Effector CD8-positive, alpha-beta T cell (primary cell): ENCODE measurements at regions not wholly inside any gene's neighbourhood (a gene's known extent, or its start where the extent isn't known, plus 50 kb on each side); places are given as distances from the start of the nearest gene placed in this dataset.

ENCODE experiments used
- DNase-seq: peaks from one replicate; lab custom pipeline; 2025; lab: John Stamatoyannopoulos, UW

GRCh38 chr17:77321649-77322513 is 181.1 kb downstream of the SEC14L1 start:
- DNase-seq: no peak

DNA sequence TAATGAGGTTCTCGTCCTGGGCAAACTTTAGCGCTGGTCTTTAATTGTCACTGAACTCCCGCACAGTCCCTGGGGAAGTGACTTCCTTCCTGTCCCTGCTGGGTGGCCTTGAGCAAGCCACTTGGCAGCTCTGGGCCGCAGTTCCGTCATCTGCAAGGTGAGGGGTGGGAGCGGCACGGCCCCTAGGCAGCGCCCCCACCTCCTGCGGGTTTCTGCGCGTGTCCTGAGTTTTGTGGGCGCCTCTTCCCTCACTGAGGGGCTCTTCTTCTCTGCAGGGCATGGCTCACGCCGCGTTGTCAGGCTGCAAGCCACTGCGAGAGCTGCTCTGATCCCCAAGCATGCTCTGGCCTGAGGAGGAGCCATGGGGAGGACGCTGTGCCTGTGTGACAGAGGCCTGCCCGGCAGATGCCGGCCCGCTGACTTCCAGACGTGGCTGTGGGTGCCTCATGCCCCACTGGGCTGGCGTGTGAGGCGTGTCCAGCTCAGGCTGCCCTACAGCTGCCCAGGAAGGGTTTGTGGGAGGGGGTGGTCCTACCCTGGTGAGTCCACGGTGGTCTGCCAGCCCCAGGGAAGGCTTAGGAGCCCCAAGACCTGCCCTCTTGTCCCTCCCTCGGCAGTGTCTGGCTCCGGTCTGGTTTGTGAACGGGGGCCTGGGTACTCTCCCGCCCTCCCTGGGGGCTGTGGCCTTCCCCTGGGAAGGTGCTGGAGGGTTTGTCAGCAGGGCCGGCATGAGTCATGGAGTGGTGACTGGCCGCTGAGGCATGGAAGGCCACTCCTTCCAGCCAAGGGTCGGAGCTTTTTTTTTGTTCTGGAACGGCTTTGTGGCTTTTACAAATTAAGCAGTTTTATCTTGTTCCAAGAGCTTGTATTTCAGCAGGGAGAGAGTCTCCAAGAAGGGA is 182.0 kb downstream of the SEC14L1 start:
- DNase-seq: no peak

DNA sequence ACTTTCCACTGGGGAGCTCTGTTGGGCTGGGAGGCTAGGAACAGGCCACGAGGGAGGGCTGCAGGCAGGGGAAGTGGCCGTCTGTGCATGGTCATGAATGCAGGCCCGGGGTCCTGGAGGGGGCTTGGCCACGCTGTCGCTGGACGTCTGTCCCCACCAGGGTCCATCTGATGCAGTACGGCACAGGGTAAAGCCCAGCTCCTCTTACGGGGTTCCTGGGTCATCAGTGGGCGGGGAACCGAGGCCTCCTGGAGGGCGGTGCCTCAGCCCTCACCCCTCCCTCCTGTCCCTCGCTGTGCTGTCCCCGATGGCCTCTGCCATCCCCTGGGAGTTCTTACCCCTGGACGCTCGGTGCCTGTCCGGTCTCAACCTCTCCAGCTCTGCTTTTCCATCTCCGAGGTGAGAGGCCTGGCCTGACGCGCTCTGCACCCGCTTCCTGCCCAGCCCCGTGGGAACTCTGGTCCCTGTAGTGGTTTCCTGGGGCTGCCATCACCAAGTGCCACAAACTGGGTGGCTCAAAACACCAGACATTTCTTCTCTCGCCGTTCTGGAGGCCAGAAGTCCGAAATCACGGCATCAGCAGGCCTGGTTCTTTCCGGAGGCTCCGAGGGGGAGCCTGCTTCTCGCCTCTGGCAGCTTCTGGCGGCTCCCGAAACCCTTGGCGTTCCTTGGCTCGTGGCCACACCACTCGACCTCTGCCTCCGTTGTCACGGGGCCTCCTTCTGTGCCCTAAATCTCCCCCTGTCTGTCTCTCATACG is 182.8 kb downstream of the SEC14L1 start:
- DNase-seq: no peak

DNA sequence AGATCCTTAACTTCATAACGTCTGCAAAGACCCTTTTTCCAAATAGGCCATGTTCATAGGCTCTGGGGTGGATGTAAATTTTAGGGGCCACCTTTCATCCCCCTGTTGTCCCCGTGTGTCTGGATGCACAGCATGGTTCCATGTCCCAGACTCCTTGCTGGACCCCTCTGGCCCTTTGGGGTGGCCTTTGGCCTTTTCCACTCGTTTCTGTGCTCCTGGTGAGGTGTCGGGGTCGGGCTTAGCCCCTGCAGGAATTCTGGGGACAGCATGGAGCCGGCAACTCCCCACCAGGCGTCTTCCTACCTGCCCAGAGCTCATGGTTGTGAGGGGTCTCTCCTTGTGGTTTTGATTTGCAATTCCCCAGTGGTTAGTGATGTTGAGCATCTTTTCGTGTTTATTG is 183.5 kb downstream of the SEC14L1 start:
- DNase-seq: no peak

DNA sequence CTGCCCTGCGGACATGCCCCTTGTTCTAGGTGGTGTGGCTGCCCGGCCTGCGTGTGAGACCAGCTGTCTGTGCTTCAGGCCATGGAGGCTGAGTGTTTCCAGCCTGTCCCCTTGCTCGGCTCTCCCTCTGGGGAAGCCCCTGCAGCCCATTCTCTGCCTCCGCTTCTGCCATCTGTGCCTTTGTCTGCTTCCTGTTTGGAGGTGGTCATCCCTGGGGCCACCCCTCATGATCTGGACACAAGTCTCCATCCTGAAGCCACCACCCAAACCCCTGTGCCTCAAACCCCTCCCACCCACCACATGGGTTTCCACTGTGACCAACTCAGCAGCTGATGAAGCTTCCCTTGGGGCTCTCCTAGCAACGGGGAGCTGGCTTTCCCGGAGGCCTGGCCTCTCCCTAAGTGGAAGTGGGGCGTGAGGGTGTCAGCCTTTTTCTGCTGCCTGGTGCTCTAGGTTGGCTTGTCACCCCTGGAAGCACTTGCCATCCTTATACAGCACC is 184.9 kb downstream of the SEC14L1 start:
- DNase-seq: no peak

DNA sequence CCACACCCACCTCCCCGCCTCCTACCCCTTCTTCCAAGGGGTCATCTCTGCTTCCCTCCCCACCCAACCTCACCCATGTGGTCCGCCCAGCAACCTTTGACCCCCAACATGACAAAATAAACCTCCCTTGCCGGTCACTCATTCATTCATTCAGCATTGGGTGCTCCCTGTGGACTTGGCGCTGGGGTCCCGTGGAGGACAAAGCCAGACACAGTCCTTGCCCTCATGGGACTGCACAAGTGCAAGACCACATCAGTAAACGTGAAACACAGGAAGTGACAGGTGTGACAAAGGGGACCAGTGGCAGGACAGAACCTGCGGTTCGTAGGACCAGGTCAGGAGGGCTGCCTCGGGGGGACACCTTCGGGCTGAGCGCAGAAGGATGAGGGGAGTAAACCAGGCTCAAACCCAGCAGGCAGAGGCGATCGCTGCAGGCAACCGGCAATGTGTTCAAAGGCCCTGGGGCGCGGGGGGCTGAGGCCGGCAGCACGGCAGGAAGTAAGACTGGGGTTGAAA is 185.4 kb downstream of the SEC14L1 start:
- DNase-seq: no peak

DNA sequence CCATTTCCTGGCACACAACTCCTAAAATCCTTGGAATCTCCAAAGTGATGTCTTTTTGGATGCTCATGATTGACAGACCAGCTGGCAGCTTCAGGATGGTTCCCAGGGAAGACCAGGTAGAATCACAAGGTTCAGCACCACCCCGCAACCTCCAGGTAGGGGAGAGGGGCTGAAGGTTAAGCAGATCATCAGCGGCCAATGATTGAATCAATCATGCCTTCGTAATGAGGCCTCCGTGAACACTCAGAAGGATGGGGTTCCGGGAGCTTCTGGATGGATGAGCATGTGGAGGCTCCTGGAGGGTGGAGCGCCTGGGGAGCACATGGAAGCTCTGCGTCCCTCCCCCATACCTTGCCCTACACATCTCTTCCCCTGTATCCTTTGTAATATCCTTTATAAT is 185.9 kb downstream of the SEC14L1 start:
- no peak for DNase-seq

GRCh38 chr17:77327181-77327565 is 186.4 kb downstream of the SEC14L1 start:
- DNase-seq: no peak

DNA sequence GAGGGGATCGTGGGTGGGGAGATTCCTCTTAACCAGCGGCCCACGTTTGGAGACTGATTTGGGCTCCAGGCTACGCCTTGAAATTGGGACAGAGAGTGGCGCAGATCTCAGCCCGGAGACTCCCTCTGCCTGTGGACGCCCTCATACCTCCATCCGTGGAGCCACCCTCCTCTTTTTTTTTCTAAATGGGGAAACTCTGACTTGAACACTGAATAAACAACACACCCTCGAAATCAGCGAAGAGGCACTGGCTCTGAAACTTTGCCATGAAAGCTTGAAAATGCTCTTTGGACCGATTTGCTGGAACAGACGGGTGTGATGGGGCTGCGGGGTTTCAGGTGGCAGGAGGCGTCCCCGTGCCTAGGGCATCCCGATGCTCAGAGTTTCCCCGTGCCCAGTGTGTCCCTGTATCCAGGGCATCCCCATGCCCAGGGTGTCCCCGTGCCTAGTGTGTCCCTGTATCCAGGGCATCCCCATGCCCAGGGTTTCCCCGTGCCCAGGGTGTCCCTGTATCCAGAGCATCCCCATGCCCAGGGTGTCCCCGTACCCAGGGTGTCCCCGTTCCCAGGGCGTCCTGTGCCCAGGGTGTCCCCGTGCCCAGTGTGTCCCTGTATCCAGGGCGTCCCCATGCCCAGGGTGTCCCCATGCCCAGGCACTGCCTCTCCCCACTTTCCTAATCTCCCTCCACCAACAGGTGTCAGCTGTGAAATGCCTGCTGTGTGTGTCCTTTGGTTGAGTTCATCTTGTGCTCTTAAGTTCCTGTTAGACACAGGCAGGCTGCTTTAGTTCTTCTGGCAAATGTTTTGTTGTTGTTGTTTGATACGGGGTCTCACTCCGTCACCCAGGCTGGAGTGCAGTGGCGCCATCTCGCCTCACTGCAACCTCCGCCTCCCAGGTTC is 187.0 kb downstream of the SEC14L1 start:
- no peak for DNase-seq

DNA sequence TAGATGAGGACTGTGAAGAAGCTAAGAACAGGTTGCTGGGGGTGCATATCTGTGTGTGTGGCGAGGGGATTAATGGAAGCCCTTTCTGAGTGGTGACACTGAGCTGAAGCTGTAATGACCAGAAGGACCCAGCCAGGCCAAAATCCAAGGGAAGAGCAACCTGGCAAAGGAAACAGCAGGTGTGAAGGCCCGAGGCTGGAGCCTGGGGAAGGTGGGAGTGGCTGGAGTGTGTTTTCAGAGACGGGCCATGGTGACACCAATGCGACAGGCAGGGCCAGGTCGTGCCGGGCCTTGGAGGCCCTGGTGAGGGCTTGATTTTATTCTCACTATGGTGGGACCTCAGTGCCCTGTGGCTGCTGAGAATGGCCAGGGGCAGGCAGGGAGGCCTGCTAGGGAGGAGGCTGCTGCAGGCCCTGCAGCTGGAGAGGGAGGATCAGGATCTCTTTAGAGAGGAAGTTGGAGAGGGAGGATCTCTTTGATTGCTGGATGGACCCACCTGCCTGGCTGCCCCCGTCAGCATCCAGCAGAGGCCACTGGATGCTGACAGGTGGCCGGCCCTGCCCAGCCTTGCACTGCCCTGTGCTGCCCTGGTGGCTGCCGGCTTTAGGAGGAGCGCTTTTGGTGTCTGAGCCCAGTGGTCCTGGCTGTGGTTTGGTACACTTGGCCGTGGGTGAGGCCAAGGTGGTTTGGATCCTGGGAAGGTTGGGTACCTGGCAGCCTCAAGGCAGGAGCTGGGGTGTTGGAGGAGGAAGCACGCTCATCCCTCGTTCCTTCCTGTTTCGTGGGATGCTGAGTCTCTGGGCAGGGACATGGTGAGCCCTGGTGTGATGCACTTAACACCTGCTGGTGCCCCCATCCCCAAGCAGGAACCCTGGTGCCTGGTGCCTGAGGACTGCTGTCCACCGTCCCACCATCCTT is 188.3 kb downstream of the SEC14L1 start:
- DNase-seq: no peak

DNA sequence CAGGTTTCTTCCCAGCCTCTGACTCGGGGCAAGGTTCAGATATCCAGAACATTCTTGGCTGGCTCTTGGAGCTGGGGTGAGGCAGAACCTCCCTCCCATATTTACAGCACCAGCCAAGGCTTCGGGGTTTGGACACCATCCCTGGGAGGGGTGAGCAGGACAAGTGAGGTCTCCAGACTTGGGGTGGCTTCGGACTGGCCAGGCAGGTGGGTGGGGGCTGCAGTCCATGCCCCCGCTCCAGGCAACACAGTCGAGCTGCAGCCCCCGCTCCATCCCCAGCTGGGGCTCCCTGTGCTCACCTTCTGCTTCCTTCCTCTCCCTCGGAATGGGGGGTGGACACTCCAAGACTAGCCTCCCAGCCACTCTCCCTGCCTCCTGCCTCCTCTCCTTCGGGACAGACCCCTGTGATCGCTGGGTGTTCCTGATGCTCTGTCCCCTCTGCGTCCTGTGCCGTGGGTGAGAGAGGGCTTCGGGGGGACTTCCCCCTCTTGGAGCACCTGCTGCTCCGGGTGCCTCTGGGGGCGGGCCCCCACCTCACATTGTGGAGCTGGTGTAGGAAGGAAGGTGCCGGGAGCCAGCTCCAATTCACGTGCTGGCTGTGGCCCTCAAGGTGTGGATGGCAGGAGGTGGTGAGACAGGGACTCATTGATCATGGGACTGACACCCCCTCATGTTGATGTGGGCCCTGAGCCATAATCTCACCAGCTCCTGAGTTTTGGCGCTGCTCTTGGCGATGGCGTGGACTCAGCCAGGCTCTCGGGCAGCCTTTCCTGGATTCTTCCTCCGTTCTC is 189.2 kb downstream of the SEC14L1 start:
- DNase-seq: no peak

DNA sequence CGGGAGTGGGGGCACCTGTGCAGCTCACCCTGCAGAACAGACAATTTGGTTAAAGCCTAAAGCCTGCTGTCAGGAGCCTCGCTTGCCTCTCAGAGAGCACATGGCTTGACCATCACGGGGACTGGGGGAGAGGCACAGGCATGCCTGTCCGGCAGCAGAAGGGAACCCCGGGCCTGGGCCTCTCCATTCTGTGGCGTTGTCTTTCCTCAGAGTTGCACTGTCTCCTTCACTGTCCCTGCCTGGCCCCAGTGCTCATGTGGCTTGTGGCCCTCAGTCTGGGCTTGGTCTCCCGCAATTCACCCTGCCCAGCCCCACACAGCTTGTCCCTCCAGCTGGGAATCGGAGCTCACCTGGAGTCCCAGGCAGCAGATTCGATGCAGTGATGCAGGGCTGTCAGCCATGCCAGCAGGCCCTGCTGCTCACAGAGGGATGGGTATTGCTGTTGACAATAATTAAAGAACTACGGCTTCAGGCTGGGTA is 189.9 kb downstream of the SEC14L1 start:
- DNase-seq: no peak

GRCh38 chr17:77331301-77331864 is 190.6 kb downstream of the SEC14L1 start:
- peak; percentile 91 for DNase-seq

DNA sequence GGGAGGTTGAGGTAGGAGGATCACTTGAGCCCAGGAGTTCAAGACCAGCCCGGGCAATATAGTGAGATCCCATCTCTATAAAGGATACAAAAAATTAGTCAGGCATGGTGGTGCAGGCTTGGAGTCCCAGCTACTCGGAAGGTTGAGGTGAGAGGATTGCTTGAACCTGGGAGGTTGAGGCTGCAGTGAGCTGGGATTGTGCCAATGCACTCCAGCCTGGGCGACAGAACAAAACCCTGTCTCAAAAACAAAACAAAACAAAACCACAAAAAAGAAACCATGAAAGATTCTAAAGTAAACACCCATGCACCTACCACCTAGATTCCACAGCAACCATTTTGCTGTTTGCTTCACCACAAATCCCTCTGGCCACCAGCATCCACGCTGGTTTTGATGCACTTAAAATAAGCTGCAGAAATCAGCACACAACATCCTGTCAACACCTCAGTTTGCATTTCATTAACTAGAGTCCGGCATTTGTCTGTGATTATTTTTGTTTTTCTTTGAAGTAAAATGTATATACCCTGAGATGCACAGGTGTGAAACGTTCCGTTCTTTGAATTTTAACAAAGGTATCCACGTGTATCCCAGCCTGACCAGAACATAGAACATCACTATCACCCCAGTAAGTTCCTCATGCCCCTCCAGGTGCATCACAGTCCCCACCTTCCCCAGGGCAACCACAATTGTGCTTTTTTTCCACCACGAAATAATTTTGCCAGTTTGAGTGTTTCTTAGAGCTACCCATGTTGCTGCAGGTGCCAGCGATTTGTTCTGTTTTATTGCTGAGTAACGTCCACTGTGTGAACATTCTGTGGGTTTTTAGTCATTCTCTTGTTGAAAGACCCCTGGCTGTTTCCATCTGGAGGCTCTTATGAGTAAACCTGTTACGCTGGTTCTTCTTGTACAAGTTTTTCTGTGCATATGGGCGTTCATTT is 191.5 kb downstream of the SEC14L1 start:
- DNase-seq: peak; percentile 19

DNA sequence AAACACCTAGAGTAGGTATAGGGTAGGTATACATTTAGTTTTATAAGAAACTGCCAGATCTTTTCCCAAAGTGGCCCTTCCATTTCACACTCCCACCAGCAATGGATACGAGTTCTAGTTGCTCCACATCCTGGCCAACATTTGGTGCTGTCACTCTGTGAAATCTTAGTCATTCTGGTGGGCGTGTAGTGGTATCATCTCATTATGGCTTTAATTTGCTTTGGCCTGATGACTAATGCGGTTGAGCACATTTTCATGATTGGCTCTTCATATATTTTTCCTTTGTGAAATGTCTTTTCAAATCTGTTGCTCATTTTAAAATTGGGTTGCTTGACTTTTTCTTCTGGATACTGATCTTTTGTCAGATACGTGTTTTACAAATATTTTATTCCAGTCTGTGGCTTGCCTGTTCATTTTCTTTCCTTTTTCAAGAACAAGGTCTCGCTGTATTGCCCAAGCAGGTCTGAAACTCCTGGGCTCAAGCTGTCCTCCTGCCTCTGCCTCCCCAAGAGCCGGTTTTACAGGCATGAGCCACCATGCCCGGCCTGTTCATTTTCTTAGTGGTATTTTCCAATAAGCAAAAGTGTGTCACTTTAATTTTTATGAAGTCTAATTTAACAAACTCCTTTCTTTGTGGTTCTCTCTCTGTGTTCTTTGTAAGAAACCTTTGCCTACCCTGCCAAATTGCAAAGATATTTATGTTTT is 192.4 kb downstream of the SEC14L1 start:
- no peak for DNase-seq

DNA sequence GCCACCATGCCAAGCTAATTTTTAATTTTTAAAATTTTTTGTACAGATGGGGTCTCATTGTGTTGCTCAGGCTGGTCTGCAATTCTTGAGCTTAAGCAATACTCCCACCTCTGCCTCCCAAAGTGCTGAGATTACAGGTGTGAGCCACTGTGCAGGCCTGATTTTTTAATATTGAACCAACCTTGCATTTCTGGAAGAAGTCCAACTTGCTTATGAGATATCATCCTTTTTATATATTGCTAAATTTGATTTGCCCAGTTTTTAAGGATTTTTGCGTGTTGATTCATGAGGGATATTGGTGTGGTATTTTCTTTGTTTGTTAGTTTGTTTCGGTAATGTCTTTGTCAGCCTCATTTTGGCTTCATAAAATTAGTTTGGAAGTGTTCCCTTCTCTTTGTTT is 196.4 kb downstream of the SEC14L1 start:
- no peak for DNase-seq
